ENCODE measurements at regions not wholly inside any gene's neighbourhood (a gene's known extent, or its start where the extent isn't known, plus 50 kb on each side); places are given as distances from the start of the nearest gene placed in this dataset.

DNA sequence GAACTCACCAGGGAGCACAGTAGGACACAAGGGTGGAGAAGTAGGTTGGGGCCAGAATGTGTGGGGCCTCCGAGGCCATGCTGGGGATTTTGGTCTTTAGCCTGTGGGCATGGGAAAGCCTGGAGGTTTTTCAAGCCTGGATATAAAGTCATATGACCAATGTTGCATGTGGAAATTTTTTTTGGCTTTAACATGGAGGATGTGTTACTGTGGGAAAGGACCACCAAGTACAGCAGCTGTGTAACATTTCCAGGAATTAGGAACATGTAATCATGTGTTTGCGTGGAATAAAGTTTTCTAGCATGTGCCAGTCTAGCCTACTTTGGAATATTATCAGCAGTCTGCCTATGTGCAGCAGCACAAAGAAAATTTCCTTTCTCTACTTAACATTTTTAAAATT is 78.5 kb downstream of the TNFSF18 start (continued):
- TF ChIP-seq, protein P1, sequence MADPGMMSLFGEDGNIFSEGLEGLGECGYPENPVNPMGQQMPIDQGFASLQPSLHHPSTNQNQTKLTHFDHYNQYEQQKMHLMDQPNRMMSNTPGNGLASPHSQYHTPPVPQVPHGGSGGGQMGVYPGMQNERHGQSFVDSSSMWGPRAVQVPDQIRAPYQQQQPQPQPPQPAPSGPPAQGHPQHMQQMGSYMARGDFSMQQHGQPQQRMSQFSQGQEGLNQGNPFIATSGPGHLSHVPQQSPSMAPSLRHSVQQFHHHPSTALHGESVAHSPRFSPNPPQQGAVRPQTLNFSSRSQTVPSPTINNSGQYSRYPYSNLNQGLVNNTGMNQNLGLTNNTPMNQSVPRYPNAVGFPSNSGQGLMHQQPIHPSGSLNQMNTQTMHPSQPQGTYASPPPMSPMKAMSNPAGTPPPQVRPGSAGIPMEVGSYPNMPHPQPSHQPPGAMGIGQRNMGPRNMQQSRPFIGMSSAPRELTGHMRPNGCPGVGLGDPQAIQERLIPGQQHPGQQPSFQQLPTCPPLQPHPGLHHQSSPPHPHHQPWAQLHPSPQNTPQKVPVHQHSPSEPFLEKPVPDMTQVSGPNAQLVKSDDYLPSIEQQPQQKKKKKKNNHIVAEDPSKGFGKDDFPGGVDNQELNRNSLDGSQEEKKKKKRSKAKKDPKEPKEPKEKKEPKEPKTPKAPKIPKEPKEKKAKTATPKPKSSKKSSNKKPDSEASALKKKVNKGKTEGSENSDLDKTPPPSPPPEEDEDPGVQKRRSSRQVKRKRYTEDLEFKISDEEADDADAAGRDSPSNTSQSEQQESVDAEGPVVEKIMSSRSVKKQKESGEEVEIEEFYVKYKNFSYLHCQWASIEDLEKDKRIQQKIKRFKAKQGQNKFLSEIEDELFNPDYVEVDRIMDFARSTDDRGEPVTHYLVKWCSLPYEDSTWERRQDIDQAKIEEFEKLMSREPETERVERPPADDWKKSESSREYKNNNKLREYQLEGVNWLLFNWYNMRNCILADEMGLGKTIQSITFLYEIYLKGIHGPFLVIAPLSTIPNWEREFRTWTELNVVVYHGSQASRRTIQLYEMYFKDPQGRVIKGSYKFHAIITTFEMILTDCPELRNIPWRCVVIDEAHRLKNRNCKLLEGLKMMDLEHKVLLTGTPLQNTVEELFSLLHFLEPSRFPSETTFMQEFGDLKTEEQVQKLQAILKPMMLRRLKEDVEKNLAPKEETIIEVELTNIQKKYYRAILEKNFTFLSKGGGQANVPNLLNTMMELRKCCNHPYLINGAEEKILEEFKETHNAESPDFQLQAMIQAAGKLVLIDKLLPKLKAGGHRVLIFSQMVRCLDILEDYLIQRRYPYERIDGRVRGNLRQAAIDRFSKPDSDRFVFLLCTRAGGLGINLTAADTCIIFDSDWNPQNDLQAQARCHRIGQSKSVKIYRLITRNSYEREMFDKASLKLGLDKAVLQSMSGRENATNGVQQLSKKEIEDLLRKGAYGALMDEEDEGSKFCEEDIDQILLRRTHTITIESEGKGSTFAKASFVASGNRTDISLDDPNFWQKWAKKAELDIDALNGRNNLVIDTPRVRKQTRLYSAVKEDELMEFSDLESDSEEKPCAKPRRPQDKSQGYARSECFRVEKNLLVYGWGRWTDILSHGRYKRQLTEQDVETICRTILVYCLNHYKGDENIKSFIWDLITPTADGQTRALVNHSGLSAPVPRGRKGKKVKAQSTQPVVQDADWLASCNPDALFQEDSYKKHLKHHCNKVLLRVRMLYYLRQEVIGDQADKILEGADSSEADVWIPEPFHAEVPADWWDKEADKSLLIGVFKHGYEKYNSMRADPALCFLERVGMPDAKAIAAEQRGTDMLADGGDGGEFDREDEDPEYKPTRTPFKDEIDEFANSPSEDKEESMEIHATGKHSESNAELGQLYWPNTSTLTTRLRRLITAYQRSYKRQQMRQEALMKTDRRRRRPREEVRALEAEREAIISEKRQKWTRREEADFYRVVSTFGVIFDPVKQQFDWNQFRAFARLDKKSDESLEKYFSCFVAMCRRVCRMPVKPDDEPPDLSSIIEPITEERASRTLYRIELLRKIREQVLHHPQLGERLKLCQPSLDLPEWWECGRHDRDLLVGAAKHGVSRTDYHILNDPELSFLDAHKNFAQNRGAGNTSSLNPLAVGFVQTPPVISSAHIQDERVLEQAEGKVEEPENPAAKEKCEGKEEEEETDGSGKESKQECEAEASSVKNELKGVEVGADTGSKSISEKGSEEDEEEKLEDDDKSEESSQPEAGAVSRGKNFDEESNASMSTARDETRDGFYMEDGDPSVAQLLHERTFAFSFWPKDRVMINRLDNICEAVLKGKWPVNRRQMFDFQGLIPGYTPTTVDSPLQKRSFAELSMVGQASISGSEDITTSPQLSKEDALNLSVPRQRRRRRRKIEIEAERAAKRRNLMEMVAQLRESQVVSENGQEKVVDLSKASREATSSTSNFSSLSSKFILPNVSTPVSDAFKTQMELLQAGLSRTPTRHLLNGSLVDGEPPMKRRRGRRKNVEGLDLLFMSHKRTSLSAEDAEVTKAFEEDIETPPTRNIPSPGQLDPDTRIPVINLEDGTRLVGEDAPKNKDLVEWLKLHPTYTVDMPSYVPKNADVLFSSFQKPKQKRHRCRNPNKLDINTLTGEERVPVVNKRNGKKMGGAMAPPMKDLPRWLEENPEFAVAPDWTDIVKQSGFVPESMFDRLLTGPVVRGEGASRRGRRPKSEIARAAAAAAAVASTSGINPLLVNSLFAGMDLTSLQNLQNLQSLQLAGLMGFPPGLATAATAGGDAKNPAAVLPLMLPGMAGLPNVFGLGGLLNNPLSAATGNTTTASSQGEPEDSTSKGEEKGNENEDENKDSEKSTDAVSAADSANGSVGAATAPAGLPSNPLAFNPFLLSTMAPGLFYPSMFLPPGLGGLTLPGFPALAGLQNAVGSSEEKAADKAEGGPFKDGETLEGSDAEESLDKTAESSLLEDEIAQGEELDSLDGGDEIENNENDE (IDR thresholded peaks at IDR 0.05; ENCODE audit: insufficient replicate concordance, low read length): no peak

Measured in H1 (cell line).